GM19452 (cell line): ENCODE measurements at regions not wholly inside any gene's neighbourhood (a gene's known extent, or its start where the extent isn't known, plus 50 kb on each side); places are given as distances from the start of the nearest gene placed in this dataset.

Experiments
- ATAC-seq: cut with Tn5 transposase; IDR thresholded peaks from one replicate; pipeline ENCODE4 v1.9.1; 2021; ENCODE audit not compliant: unreplicated experiment

GRCh38 chr2:5841126-5841525, 148.9 kb downstream of the SOX11 start:
- no peak for ATAC-seq

GRCh38 chr2:5842326-5842725, 150.1 kb downstream of the SOX11 start:
- no peak for ATAC-seq

- no peak for ATAC-seq
Measured at GRCh38 chr2:5845798-5846330, 153.7 kb downstream of the SOX11 start.

- ATAC-seq: no peak
Measured at GRCh38 chr2:5846881-5847280, 154.7 kb downstream of the SOX11 start.

- ATAC-seq: no peak
Measured at GRCh38 chr2:5849562-5849961, 157.4 kb downstream of the SOX11 start.

GRCh38 chr2:5851410-5851809, 159.2 kb downstream of the SOX11 start:
- no peak for ATAC-seq

GRCh38 chr2:5854797-5855196, 162.6 kb downstream of the SOX11 start:
- ATAC-seq: no peak

GRCh38 chr2:5867056-5867455, 174.9 kb downstream of the SOX11 start:
- no peak for ATAC-seq

- no peak for ATAC-seq
Measured at GRCh38 chr2:5868931-5869330, 176.7 kb downstream of the SOX11 start.

GRCh38 chr2:5869936-5870335, 177.8 kb downstream of the SOX11 start:
- ATAC-seq: no peak

GRCh38 chr2:5877360-5877759, 185.2 kb downstream of the SOX11 start:
- no peak for ATAC-seq

GRCh38 chr2:5885451-5886173, 193.4 kb downstream of the SOX11 start:
- ATAC-seq: no peak

GRCh38 chr2:5886462-5886861, 194.3 kb downstream of the SOX11 start:
- no peak for ATAC-seq

GRCh38 chr2:5888126-5888525, 195.9 kb downstream of the SOX11 start:
- no peak for ATAC-seq

- no peak for ATAC-seq
Measured at GRCh38 chr2:5889519-5889918, 197.3 kb downstream of the SOX11 start.

- ATAC-seq: no peak
Measured at GRCh38 chr2:5894355-5894754, 202.2 kb downstream of the SOX11 start.

GRCh38 chr2:5895284-5895683, 203.1 kb downstream of the SOX11 start:
- no peak for ATAC-seq

GRCh38 chr2:5897249-5897648, 205.1 kb downstream of the SOX11 start:
- ATAC-seq: no peak

- no peak for ATAC-seq
Measured at GRCh38 chr2:5898667-5899066, 206.5 kb downstream of the SOX11 start.

- ATAC-seq: no peak
Measured at GRCh38 chr2:5905661-5906060, 213.5 kb downstream of the SOX11 start.

- no peak for ATAC-seq
Measured at GRCh38 chr2:5908071-5908470, 215.9 kb downstream of the SOX11 start.

GRCh38 chr2:5911718-5912117, 219.5 kb downstream of the SOX11 start:
- ATAC-seq: no peak
